ENCODE measurements at regions not wholly inside any gene's neighbourhood (a gene's known extent, or its start where the extent isn't known, plus 50 kb on each side); places are given as distances from the start of the nearest gene placed in this dataset.

DNA sequence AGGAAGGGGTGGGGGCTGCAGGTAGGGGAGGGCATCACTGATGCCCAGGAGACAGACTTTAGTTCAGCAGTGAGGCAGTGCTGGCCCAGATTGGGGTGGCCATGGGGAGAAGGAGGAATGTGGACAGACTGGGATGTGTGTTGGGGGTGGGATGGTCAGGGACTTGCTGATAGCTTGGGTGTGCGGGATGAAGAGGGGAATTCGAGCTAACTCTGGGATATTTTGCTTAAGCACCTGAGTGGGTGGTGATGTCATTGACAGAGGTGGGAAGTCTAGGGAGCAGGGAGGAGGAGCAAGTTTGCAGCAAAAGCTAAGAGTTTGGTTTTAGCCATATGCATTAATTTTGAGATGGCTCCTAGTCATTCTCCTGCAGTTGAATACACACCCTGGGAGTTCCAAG is 207.5 kb downstream of the RPLP1 start:
- TF ChIP-seq, protein P1, sequence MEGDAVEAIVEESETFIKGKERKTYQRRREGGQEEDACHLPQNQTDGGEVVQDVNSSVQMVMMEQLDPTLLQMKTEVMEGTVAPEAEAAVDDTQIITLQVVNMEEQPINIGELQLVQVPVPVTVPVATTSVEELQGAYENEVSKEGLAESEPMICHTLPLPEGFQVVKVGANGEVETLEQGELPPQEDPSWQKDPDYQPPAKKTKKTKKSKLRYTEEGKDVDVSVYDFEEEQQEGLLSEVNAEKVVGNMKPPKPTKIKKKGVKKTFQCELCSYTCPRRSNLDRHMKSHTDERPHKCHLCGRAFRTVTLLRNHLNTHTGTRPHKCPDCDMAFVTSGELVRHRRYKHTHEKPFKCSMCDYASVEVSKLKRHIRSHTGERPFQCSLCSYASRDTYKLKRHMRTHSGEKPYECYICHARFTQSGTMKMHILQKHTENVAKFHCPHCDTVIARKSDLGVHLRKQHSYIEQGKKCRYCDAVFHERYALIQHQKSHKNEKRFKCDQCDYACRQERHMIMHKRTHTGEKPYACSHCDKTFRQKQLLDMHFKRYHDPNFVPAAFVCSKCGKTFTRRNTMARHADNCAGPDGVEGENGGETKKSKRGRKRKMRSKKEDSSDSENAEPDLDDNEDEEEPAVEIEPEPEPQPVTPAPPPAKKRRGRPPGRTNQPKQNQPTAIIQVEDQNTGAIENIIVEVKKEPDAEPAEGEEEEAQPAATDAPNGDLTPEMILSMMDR (IDR thresholded peaks at IDR 0.05) = no peak
- TF ChIP-seq, protein P2, sequence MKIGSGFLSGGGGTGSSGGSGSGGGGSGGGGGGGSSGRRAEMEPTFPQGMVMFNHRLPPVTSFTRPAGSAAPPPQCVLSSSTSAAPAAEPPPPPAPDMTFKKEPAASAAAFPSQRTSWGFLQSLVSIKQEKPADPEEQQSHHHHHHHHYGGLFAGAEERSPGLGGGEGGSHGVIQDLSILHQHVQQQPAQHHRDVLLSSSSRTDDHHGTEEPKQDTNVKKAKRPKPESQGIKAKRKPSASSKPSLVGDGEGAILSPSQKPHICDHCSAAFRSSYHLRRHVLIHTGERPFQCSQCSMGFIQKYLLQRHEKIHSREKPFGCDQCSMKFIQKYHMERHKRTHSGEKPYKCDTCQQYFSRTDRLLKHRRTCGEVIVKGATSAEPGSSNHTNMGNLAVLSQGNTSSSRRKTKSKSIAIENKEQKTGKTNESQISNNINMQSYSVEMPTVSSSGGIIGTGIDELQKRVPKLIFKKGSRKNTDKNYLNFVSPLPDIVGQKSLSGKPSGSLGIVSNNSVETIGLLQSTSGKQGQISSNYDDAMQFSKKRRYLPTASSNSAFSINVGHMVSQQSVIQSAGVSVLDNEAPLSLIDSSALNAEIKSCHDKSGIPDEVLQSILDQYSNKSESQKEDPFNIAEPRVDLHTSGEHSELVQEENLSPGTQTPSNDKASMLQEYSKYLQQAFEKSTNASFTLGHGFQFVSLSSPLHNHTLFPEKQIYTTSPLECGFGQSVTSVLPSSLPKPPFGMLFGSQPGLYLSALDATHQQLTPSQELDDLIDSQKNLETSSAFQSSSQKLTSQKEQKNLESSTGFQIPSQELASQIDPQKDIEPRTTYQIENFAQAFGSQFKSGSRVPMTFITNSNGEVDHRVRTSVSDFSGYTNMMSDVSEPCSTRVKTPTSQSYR (CRISPR knock-in tag; IDR thresholded peaks at IDR 0.05) = no peak
- TF ChIP-seq, protein P3, sequence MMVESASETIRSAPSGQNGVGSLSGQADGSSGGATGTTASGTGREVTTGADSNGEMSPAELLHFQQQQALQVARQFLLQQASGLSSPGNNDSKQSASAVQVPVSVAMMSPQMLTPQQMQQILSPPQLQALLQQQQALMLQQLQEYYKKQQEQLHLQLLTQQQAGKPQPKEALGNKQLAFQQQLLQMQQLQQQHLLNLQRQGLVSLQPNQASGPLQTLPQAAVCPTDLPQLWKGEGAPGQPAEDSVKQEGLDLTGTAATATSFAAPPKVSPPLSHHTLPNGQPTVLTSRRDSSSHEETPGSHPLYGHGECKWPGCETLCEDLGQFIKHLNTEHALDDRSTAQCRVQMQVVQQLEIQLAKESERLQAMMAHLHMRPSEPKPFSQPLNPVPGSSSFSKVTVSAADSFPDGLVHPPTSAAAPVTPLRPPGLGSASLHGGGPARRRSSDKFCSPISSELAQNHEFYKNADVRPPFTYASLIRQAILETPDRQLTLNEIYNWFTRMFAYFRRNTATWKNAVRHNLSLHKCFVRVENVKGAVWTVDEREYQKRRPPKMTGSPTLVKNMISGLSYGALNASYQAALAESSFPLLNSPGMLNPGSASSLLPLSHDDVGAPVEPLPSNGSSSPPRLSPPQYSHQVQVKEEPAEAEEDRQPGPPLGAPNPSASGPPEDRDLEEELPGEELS (CRISPR knock-in tag; IDR thresholded peaks at IDR 0.05) = no peak
- TF ChIP-seq, protein P4, sequence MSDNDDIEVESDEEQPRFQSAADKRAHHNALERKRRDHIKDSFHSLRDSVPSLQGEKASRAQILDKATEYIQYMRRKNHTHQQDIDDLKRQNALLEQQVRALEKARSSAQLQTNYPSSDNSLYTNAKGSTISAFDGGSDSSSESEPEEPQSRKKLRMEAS (CRISPR knock-in tag; IDR thresholded peaks at IDR 0.05) = no peak

Data from WTC11 (cell line).